Suppressor macrophage treated with lipopolysaccharide for 1 hour (primary cell): ENCODE measurements at regions not wholly inside any gene's neighbourhood (a gene's known extent, or its start where the extent isn't known, plus 50 kb on each side); places are given as distances from the start of the nearest gene placed in this dataset.
"Not testable (repeated sequence)": the region's sequence is repeated elsewhere in the genome, so short reads cannot be mapped to it uniquely, and the experiment has no call there.

ENCODE experiments used
- DNase-seq, 3 donors: peaks; one replicate each; pipeline ENCODE4 v3.0.0-alpha.2; 2020 to 2022

DNA sequence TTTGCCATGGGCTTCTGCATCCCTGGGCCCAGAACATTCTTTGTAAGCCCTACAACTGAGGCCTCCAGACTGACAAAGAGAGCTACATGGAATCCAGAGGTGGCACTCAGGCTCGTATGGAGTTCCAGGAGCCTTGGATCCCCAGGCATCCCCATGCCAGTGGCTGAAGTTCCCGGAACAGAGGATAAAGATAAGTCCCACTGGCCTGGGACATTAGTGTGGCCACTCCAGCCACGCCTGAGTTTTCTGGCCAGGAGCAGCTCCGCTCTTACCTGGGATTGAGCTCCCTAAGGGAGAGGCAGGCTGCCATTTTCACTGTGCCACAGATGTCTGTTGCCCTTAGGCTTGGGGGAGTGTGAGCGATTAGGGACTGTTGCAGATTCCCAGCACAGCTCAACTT, 656.3 kb upstream of the FAM174A start:
- DNase-seq: no peak

DNA sequence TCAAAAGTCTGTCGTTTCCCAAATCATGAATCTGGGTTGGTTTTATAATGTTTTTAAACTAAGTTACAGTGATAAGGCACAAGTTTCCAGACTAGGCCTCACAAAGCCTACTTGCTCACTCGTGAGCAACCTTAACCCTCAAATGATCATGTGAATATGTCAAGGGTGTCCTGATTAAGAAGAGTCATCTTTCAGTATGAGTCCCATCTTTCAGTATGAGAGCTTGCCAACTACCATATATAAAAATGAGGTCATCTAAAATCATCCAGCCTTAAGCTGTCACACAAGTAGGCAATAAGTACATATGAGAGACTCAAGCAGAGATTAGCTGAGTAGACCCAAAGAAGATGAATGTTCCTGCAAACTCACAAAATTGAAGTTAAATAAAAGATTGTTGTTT, 668.4 kb upstream of the FAM174A start:
- DNase-seq: no peak

- no peak for DNase-seq
These were observed 670.0 kb upstream of the FAM174A start for GRCh38 chr5:99865159-99865558.

- DNase-seq: no peak
These were observed 699.4 kb upstream of the FAM174A start for GRCh38 chr5:99835791-99836190.

DNA sequence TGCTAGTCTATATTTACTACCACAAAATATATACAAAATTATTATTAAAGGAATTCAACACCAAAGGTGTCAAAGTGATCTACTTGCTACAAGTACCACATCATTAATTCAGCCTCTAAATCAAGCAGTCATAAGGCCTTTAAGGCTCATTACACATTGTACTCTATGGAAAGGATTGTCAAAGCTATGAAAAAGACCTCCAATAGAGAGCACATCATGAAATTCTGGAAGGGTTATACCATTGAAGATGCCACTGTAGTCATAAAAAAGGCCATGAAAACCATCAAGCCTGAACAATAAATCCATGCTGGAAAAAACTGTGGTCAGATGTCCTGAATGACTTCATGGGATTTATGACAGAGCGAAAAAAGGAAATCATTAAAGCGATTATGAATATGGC, 708.0 kb upstream of the FAM174A start:
- DNase-seq: no peak

- no peak for DNase-seq
These were observed 717.4 kb upstream of the FAM174A start for GRCh38 chr5:99817796-99818195.

GRCh38 chr5:99814321-99815063, 720.7 kb upstream of the FAM174A start:
- DNase-seq: no peak

- DNase-seq: no peak
These were observed 726.4 kb upstream of the FAM174A start for GRCh38 chr5:99808657-99809230.

- no peak for DNase-seq
These were observed 727.8 kb upstream of the FAM174A start for GRCh38 chr5:99807346-99807745.

GRCh38 chr5:99795031-99795430, 740.1 kb upstream of the FAM174A start:
- DNase-seq: no peak

DNA sequence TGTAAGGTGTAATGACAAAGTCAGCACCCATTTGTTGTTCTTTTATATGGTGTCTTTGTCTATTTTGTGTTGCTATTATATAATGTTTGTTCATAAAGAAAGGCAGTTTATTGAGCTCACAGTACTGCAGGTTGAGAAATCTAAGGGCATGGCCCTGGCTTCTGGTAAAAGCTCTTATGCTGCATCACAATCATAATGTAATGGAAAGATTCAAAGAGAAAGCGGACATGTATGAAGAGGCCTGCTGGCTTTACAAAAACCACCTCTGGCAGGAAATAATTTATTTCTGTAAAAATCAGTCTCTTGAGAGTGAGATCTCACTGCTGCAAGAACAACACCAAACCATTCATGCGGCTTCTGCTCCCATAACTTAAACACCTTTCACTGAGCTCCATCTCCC, 746.7 kb upstream of the FAM174A start:
- DNase-seq: no peak

DNA sequence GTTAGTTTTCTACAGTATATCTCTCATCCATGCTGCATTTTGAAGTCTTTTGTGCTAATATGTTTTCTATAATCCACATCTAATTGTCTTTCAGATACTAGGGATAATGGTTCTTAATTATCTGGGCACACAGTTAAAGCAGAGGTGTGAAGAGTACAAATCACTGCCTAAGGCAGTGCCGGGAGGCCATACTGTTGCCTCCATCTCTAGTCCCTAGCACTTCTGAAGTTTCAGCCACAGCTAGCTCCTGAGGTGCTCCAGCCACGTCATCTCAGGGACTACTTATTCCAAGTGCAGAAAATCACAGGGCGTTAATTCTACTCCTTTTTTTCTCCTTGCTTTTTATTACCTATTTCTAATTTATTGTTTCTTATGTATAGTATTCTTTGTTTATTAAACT, 760.0 kb upstream of the FAM174A start:
- no peak for DNase-seq

- no peak for DNase-seq
These were observed 761.9 kb upstream of the FAM174A start for GRCh38 chr5:99773290-99773689.

DNA sequence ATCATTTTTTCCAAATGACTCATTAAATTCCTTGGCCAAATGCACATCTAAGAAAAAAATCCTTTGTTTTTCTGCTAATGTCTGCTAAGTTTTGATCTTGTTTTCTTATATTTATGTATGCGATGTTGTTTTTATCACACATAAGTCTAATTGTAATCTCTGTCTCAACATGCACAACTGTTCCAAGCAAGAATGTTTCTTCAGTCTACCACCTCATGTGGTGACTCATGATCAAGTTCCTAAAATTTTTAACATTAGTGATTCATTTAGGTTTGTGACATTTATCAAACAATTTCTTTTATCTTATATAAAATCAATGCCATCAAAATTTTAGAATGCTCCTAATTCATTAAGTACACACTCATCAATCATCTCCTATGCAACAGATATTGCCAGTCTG, 763.9 kb upstream of the FAM174A start:
- DNase-seq: no peak

DNA sequence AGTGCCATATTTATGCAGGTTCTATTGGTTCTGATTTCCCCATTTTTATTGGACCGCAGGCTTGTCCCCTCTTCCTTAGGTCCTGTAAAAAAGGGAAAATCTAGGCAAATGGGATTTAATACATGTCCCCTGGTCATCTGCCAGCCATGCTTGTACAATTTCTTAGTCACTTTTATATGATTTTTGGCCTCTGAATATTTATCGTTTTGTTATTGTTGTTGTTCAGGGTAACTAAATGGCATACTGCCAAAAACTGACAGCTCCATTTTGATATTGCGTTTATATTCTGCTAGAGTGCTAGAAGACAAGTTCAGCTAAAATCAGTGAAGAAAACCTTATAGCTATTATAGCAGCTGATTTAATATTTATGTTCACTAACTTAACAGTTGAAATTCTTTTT, 770.2 kb upstream of the FAM174A start:
- DNase-seq: no peak

DNA sequence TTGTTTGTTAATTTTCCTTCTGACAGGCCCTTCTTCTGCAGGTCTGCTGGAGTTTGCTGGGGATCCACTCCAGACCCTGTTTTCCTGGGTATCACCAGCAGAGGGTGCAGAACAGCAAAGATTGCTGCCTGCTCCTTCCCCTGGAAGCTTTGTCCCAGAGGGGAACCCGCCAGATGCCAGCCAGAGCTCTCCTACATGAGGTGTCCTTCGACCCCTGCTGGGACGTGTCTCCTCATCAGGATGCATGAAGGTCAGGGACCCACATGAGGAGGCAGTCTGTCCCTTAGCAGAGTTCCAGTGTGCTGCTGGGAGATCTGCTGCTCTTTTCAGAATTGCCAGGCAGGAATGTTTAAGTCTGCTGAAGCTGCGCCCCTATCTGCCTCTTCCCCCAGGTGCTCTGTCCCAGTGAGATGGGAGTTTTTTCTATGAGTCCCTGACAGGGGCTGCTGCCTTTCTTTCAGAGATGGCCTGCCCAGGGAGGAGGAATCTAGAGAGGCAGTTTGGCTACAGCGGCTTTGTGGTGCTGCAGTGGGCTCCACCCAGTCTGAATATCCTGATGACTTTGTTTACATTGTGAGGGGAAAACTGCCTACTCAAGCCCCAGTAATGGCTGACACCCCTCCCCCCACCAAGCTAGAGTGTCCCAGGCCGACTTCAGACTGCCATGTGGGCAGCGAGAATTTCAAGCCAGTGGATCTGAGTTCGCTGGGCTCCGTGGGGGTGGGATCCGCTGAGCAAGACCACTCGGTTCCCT, 772.0 kb upstream of the FAM174A start:
- no peak for DNase-seq

DNA sequence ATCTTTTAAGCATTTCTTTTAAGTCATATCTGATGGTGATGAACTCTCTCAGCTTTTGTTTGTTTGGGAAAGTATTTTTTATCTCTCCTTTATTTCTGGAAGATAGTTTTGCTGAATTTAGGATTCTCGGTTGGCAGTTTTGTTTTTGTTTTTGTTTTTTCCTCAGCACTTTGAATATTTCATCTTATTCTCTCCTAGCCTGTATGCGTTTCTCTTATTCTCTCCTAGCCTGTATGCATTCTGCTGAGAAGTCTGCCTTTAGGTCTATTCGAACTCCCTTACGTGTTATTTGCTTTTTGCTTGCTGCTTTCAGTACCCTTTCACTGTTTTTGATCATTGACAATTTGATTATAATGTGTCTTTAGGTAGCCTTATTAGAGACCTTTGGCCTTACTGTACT, 787.8 kb upstream of the FAM174A start:
- no peak for DNase-seq

DNA sequence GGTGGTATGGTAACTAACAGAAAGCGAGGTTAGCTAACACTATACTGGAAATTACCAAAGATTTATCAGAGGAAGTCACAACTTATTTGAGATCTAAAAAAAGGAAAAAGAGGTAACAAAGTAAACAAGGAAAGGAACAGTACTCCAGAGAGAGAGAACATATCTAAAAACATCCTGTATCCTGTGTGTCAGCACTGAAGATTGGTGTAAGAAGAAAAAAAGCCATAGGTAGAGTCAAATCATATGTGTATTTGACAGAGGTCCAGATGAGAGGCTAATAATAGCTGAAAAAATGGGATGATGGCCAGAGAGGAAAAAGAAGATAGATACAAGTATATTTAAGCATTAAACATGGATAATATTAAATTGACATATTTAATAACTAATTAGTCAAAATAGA, 802.0 kb upstream of the FAM174A start:
- DNase-seq: not testable (repeated sequence)

GRCh38 chr5:99730653-99731052, 801.8 kb upstream of the CHD1 start:
- not testable (repeated sequence) for DNase-seq

GRCh38 chr5:99724732-99725290, 796.0 kb upstream of the CHD1 start:
- DNase-seq: no peak

- DNase-seq: no peak
These were observed 792.7 kb upstream of the CHD1 start for GRCh38 chr5:99721506-99721905.

DNA sequence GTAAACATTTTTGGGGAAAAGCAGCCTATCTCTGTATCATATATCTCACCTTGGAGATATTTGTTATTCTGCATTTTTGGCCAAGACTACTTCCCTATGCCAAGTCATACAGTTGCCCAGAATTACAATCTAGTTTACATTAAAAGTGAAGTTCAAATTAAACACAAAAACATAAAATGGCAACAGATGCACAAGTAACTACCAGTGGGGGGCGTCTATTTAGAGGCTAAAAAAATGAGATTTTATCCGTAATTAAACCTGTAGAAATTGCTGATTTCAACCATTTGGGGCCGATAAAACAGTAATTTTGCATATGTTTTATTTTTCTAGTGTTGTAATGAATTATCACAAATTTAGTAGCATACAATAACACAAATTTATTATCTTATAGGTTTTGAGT, 787.1 kb upstream of the CHD1 start:
- no peak for DNase-seq

DNA sequence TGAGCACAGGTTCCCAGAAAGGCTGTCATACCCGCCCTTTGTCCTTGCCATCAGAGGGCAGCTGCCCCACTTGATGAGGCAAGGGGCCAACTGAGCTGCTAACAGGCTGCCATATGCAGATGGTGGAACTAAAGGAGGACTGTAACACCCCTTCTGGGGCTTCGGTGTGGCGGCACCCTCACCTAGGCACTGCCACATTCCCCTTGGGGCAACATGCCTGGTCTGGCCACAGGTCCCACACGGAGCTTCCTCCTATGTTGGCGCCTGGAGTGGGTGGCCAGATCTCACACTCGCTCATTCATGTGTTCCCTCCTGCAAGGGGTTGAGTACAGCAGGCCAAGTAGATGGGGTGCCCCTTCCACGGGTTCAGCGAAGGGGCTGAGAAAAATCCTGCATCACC, 777.4 kb upstream of the CHD1 start:
- DNase-seq: no peak

DNA sequence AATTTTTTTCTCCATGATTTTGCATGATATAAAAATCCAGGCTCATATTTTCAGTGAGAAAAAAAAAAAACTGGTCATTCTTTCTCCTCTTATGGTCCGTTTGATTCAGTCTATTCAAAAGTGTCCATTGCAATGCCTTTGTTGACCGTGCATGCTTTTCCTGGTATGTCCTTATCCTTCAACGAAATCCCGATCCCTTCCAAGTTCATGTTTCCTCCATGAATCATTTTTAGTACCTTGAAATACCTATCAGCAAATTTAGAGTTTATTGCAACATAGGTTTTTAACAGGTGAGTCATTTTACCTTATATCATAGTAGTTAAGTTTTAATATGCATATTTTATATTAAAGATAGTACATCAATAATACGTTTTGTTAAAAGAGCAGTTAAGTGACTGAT, 773.8 kb upstream of the CHD1 start:
- no peak for DNase-seq
